Stimulated activated CD8-positive, alpha-beta memory T cell treated with anti-CD3 and anti-CD28 coated beads, Interleukin-12 subunit alpha, Interleukin-12 subunit beta, amount 100 ng/mL, for 4 hours (primary cell): ENCODE measurements at regions not wholly inside any gene's neighbourhood (a gene's known extent, or its start where the extent isn't known, plus 50 kb on each side); places are given as distances from the start of the nearest gene placed in this dataset.

Source experiments
- DNase-seq: peaks from one replicate; pipeline ENCODE4 v3.0.0-alpha.2; 2020; ENCODE audit warnings: low read depth

DNA sequence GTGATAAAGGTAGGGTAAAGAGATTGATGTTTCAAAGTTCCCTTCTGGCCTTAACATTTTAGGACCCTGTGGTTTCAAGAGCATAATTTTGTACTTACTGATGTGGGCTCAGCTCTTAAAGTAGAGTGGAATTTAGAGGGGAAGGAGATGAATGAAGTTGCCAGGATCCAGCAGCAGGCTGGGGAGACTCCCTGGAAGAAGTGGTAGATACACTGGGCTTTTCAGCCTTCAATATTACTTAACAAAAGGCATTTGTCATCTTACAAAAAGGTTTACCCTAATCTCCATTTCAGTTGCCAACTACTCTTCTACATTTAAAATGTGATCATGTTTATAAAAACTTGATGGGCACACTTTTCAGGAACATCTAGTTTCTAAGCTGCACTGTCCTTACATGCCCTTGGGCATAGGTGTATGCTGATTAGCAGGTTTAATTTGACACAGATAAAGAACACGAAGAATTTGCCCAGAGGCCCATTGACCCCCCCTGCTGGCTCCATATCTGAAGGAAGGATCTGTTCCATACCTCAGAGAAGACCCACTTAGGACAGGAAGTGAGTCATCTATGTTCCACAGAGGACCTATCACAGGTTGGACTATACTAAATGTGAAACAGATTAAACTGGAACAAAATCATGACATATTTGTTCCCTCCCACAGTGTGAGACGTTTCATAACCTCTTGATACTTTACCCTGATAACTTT lies 93.0 kb upstream of the LPP start:
- peak; percentile 29 for DNase-seq

DNA sequence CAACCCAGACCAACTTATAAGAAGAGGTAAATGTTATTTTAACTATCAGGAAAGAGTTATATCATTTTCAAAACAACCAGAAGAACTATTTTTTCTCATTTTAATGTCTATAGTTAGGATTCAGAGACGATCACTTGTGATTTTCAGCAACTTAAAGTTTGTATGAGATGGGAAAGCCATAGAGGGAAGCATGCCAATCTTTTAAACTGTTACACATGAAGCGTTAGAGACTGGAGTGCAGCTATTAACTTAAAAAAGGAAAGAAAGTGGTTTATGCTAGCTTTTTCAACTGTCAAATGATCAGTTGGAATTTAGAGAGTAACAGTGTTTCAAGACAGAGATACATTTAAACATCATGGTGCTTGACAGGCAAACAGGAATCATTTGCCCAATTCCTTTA lies 91.7 kb upstream of the LPP start:
- DNase-seq = no peak

DNA sequence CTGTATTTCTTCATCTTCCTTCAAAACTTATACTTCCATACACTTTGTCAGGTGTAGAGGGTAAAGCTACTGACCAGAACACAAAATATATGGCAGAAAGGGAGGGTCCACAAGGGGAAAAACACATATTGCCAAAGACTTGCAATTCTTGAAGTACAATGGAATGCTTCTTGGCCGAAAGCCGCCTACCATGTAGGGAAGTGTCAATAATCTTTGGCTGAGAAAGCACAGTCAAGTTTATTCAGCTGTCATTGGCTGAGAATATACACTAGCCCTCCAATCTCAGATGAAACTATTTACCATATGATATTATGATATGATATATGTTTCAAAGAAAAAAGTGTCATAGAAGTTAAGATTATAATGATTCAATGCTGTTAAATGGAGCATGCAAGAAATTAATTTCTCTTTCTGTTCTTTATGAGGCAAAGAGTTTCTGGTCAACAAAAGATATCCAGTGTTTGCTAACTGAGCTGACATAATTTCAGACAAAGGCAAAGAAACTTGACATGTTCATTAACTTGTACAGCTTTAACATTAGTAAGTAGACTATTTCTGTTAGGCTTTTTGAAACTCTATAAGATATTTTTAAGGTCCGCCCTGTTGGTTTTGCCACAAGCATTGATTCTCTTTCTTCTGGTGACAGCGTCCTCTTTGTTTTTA lies 89.0 kb upstream of the LPP start:
- no peak for DNase-seq

DNA sequence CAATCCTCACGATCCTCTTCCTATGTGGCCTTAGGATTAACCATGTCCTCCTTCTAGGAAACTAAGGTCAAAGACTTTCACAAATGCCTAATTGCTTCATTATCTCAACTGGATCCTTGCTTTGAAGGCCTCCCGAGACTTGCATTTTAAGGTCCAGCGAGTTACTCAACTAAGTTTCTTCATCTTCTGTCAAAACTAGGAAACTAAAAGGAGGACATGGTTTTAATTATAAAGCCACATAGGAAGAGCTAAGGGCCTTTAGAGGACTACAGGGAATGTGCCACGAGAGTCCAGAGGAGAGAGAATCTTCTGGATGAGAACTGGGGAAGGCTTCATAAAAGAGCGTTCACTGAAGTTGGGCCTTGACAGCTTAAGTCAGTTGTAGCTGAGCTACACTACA lies 87.8 kb upstream of the LPP start:
- DNase-seq = no peak

DNA sequence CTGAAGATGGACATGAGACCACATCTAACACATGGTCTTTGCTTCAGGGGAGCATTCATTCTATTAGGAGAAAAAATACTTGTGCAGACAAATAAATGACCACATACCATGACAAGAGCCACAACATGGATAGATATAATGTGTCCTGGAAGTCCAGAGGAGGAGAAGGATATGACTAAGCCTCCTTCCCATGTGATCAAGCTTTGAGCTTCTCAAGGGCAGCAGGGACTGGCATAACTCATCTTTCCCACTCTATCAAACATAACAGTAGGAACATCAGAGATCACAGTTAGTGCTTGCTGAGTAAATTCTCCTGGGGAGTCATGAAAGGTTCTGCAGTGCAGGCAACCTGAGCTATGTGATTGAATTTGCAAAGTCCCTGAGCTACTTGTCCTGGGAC lies 86.0 kb upstream of the LPP start:
- DNase-seq = no peak

DNA sequence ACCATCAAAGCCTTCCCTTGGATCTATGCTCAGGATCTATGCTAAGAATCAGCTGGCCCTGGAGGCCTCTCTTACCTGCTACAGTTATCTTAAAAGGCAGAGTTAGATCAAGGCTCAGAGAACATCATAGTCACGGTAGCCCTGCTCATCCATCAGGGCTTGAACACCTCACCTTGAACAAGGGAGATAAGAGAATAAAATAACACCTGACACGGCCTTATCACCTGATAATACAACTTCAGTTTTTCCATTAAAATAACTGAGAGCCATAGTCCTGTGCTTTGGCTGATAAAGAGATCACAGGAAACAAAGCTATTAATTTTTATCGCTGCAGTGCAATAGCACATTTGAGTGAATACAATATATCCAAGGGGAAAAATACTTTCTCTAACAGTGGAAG lies 85.6 kb upstream of the LPP start:
- no peak for DNase-seq

DNA sequence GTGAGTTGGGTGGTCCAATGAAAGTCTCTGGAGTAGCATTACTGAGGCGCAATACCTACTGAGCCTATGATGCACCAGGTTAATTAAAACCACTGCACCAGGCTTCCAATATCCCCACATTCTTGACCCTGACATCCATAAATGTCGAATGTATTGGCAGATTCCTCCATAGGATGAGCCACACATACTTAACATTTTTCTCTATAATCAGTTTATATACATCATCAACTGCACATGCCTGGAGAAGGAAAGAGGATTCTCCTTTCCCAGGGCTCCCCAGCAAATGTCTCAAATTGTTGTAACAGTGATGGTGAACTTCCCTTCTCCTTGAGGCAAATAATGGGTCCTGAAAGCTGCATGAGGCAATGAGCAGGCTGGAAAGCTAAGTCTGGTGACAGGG lies 82.3 kb upstream of the LPP start:
- DNase-seq = no peak

DNA sequence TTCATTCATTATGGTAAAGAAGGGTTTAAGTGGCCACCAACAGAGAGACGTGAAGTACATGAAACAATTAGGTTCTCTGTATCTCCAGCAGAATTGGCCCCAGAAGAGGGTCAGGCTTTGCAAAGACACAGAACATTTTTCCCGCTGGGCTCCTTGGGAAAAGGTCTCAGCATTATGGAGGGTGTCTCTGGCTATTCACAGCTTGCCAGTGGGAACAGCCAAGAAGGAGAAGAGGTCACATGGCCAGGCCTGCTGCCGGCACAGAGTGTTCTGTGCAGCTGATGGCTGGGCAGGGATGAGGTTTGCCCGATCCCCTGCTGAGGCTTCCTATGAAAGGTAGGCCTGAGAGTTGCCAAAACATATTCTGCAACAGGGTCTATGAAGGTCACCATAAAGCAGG lies 77.8 kb upstream of the LPP start:
- DNase-seq = no peak

DNA sequence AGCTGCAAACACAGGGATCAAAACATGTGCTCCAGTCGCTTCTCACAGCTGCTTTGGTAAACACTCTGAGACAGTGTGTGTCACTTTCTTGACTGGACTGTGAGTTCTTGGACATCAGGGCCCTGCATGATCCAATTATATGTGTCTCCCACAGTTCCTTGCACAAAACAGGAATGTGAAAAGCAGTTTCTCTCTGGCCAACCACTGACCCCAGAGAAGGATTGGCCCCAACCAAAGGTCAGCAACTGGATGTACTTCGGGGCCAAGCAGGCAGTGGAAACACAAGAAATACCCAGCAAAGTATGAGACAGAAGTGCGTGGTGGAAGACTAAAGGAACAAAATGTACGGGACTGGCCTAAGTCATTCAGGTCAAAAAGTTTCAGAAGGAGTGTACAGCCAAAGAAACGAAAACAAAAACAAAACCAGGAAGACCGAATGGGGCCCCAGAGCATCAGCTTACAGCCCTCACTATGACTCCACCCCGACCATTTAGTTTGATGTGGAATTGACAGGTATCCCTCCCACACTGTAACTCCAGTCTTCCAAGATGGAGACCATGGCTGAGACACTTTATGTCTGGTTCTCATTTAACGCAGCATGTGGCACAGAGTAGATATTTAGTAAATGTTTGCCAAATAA lies 76.7 kb upstream of the LPP start:
- no peak for DNase-seq

DNA sequence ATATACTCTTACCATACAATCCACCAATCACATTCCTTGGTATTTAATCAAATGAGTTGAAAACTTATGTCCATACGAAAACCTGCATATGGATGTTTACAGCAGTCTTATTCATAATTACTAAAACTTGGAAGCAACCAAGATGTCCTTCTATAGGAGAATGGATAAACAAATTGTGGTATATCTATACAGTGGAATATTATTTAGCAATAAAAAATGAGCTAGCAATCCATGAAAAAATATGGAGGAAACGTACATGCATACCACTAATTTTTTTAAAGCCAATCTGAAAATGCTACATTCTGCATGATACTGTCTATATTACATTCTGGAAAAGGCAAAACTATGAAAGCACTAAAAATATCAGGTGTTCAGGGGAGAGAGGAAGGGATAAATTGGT lies 73.9 kb upstream of the LPP start:
- DNase-seq = no peak

DNA sequence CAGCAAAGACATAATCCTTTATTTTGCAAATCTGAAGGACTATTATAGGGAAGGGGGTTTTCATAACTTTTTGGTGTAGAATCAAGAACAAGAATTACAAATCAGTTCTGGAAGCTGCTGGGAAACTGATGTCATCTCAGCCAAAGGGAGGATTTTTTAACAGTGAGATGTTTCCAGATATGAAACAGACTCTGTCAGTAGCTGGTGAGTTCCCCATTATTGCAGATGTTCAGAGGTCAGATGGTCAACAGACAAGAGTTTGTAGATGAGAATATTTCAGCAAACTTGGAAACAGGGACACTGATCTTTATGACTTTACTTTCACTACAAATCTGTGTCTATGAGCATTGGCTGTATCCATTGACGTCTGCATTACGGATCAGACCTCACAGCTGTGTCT lies 71.9 kb upstream of the LPP start:
- DNase-seq = no peak

DNA sequence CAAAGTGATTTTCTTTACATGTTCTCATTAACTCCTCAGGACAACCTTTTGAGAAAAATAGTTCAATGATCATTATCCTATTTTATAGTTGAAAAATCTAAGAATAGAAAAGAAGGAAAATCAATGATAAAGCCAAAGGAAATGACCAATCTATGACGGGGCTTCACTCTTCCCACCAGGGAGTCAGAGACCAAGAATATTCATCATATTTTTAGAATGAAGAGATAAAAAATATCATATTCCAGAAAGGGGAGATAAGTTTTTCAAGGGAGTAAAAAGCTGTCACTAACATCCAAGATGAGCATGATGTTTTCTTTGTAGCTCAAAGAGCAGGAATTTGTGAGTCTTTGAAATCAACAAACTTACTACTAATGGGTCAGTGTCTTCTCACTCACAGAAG lies 71.5 kb upstream of the LPP start:
- DNase-seq = no peak

DNA sequence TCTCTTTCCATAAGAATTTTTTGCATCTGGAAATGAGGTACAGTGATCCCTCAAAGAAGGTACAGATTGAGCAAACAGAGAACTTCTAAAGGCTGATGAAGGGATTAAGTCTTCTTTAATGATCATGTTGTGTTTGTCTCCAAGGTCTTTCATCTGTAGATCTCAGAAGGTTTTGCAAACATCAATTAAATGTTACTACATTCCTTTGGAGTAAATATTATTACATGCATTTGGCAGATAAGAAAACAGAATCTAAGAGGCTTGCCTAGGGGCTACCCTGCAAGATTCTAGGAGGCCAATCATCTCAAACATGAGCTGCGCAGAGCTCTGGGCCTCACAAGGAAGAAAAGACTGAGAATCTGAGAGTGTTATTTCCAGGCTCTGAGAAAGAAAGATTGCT lies 70.9 kb upstream of the LPP start:
- DNase-seq = no peak

DNA sequence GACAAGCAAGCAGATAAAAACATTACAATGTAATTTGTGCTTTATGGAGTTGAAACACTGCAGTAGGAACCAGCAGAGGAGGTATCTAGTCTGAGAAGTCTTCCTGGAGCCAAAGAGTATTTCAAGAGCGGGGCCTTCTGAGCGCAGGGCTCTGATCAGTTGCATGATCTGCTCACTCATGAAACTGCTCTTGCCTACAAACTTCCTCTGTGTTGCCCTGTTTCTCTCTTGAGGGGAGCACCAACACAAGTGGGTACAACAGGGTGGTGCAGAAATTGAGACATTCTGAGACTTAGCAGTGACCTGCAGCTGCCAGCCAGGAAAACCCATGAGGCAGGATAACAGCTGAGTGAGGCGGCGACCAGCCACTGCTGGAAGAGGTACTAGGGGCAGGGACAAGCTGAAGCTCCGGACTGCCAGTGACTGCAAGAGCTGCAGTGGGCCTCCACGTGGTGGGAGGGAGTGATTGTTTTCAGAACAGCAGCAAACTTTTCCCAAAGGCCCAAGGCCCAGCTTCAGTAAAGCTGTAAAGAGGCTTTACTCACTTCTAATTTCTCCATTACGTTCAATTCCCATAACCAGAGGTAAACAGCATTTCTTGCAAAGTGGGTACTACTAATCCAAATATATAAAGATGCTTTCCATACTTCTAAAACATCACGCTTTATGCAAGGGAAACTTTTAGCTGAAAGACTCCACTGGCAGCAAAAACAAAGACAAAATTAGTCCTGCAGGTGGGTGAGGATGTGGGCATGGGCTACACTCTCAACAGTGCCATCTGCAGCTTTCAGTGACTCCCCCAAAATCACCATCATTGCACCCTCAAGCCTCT lies 69.0 kb upstream of the LPP start:
- no peak for DNase-seq

DNA sequence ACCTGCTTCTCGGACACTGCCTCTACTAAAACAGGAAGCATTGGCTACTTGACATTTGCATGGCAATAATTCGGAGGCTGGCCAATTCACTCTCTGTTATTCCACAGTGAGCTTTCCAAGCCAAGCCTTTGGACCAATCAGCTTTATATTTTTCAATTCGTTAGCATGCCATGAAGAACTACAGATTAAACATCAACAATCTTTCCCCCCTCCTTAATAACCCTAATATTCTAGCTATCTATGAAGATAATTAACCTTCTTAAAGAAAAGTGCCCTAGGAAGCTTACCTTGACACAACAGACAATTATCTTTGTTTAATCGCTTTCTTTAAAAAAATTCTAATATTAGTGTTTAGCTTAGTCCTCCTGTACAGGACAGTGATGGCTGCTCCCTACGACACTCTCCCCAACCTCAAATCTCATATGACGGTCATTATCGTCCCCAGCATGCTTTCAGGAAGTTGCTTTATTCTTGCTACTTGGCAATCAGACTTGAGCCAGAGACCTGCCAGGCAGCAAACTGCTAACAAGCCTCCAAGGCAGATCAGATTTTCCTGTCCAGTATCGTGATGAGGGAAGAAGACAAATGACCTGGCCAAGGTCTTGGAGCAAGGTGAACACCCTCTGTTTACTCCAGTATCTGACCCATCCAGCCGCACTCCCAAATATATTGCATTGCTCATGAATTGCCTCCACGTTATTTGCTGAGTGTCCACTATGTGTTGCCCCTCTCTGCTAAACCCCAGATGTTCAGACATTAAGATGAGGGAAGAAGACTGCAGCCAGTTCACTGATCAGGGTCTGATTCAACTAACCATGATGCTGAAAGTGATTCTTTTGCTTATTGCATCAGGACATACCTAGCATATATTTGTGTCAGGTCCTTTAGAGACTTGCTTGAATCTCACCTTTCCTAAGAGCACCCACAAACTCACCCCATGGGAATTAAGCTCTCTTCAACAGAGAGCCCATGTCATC lies 68.1 kb upstream of the LPP start:
- no peak for DNase-seq

DNA sequence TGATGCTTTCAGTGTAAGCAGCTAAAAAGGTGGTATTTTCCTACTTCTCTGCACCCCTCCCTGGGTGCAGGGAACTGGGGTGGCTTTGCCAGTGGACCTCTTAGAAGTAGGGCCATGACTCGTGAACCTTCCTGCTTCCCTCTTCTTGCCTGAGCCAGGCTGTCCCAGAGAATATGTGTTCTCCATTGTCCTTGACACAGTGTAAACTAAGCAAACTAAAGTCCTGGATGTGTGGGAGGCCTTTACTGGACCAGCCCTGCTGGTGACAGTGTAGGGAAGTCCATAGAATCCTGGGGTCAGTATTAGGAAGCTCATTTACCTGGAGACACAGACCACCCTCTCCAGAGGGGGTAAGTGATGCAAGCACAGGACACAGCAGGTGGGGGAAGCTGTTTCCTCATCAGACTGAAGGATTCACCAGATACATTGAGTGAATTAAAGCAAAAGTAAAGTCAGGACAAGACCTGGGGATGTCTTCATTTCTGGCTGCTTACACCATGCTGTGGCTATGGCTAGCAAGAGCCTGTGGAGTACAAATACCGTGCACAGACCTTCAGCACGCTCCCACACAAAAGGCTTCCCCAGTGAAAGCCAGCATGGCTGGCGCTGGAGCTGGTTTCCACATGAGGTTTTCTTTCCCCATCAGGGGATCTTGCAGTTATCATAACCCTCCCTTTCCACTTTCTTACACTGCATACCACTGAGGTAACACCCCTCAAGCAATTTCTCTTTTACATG lies 64.8 kb upstream of the LPP start:
- no peak for DNase-seq

DNA sequence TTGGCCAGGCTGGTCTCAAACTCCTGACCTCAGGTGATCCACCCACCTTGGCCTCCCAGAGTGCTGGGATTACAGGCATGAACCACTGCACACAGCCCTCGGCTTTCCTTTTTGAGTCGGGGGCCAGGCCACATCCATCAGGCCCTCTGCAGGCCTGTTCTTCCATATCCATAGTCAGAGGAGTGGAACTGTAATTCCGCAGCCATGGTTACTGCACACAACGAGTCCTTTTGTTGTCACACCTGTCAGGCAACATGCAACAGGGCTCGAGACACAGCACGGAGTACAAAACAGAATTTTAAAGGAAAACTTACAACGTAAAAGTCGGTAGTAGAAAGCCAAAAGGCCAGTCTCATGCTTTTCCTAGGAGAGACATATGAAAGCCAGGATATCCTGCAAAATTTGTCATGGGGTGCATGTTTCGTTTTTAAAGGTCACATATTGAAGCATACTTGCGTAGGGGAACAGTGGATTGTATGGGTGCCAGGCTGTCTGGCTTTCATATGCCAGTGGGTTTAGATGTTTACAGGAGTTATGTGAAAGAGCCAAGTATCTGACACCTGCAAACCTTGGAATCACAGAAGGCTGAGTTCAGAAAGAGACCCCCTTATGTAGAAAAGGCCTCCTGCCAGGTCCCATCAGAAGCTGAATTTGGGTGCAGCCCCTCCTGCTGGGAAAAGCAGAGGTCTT lies 63.2 kb upstream of the LPP start:
- DNase-seq = no peak

DNA sequence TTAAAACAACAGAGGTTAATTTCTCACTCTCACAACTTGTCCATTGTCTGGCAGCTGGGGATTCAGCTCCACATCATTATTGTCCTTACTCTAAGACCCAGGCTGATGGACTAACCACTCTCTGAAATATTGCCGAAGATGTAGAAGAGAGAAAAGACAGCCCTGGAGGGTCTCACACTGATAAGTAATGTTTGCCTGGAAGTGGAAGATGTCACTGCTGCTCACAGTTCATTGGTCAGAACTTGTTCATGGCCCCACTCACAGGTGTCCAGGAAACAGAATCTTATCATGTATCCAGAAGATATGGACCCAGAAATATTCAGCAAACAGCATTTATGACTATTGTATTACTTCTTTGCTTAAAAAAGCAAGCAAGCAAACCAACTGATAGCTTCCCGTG lies 62.2 kb upstream of the LPP start:
- no peak for DNase-seq

DNA sequence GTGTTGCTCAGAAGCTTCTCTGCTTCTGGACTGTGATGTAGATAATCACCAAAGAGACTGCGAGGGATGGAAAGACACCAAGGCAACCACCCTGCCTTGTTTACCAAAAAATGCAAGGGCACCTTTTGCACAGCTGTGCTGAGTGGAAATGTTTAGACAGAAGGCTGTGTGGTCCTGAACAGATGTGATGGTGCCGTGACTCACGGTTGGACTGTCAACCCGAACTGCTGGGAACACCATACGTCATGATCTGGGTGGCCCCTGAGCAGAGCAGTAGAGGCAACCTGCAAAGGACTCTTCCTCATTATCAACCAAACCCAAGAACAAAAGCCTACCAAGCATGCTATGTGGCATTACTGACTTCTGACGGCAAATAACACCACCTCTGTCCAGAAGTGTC lies 61.3 kb upstream of the LPP start:
- no peak for DNase-seq

DNA sequence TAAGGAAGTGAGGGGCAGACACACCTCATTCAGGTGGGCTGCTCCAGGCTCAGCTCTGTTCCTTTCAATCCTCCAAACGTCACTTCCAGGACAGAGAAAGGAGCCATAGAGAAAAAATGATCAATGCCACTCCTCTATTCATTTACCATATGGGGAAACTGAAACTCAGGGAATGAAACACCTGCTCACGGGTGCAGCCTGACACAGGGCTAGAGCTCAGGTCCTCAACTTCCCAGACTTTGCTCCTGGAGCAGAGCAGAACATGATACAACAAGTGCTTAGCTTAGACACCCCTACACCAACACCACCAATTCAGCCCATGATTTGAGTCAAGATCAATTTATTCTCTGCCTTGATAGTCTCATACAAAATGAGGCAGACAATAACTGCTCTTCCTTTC lies 58.5 kb upstream of the LPP start:
- DNase-seq = no peak
